Hematopoietic multipotent progenitor cell treated with erythropoietin and hydrocortisone succinate and interleukin-3 and kit ligand, for 6 days (in vitro differentiated cells): ENCODE measurements at regions not wholly inside any gene's neighbourhood (a gene's known extent, or its start where the extent isn't known, plus 50 kb on each side); places are given as distances from the start of the nearest gene placed in this dataset.

ENCODE experiments used
- DNase-seq: peaks from one replicate; pipeline ENCODE4 v3.0.0-alpha.2; 2015

GRCh38 chr5:60177596-60177995 lies 284.1 kb upstream of the PDE4D start:
- DNase-seq: no peak

GRCh38 chr5:60173667-60174066 lies 280.1 kb upstream of the PDE4D start:
- DNase-seq: no peak

DNA sequence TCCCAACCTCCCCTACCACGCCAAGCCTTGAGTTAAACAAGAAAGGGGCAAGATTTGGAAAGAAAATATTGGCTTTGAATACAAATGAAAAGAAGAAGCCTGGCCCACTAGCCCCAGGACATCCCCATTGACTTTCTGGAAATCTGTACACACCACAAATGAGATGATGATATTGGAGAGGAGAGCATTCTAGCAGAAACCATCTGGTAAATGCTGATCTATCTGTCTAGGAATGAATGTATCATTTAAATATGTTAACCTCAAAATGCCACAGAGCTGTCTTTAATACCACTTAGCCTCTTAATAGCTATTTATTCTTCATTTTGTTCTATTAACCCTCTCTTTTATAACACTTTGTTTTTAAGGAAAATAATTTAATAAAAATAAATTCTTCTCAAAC lies 270.2 kb upstream of the PDE4D start:
- DNase-seq: no peak

GRCh38 chr5:60162441-60162840 lies 268.9 kb upstream of the PDE4D start:
- no peak for DNase-seq

- DNase-seq: peak; percentile 53
These were observed 267.9 kb upstream of the PDE4D start for GRCh38 chr5:60161340-60161934.

- DNase-seq: no peak
These were observed 255.6 kb upstream of the PDE4D start for GRCh38 chr5:60149081-60149480.

DNA sequence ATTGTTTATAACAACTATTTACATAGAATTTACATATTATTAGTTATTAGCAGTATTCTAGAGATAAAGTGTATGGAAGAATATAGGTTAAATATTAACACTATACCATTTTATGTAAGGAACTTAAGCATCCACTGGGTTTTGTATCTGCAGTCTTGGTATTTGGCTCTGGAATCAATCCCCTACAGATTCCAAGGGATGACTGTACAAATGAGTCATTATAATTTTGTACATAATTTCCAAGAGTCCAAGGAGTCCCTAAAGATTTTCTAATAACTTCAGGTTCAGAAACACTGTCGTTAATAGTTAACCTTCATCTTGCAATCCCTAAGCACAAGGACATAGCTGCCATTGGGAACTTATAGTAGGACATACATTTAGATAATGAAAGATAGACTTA lies 254.8 kb upstream of the PDE4D start:
- DNase-seq: no peak

DNA sequence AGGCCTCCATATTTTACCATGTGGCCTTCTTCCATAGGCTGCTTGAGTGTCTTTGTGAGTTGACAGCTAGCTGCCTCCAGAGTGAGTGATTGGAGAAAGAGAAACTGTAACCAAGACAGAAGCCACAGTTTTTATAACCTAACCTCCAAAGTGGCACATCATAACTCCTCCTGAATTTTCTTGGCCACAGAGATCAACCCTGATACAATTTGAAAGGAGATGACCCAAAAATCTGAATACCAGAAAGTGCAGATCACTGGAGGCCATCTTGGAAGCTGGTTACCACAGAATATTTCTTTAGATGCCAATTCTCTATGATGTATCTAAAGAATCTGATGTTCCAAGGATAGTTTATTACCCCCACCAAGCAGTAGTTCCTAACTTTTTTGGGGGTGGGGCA lies 254.3 kb upstream of the PDE4D start:
- DNase-seq: no peak

DNA sequence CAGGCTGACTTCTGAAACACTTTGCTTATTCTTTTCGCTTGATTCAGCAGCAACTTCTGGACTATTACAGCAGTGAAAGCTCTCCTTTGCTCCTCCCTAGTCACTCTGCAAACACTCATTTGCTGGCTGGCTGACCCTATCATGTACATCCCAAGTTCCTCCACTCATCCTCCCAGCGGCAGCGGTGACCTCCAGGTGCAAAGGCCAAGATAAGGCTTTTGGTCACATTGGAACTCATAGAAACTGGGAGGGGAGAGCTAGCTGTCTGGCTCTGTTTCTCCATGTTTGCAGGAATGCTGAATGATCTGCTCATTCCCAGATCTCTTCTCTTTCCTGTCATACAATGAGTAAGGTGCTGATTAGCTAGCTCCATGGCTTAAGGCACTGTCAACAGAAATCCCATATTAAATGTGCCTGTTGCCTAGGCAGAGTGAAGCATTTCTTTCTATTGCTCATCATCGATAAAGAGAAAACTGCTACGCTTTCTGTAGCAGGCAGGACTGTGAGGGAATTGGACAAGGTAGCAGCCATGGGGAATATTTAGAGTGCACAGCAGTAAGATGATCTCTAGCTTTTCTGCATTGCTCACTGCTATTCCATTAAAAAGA lies 250.5 kb upstream of the PDE4D start:
- no peak for DNase-seq

- no peak for DNase-seq
These were observed 247.6 kb upstream of the PDE4D start for GRCh38 chr5:60141119-60141518.

DNA sequence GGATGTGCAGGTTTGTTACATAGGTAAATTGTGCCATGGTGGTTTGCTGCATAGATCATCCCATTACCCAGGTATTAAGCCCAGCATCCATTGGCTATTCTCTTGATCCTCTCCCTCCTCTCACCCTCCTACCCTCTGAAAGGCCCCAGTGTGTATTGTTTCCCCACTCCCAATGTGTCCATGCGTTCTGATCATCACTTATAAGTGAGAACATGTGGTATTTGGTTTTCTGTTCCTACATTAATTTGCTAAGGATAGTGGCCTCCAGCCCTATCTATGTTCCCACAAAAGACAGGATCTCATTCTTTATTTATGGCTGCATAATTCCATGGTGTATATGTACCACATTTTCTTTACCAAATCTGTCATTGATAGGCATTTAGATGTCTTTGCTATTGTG lies 243.3 kb upstream of the PDE4D start:
- DNase-seq: no peak

DNA sequence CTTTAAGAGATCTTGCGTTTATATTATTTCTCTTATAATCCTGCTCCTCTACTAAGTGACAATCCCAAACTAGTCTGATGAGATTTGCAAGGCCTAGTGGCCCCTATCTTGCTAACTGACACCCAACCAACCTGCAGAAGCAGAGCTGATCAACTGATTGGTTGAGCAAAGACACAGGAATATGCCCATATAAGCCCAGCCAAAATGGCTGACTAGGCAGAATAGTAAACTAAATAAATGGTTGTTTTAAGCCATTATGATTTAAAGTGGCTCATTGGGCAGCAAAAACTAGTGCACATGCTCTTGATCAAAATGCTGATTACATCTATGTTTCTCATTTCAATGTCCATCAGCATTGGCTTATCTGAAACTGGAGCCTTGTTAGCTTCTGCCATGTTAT lies 238.0 kb upstream of the PDE4D start:
- no peak for DNase-seq

DNA sequence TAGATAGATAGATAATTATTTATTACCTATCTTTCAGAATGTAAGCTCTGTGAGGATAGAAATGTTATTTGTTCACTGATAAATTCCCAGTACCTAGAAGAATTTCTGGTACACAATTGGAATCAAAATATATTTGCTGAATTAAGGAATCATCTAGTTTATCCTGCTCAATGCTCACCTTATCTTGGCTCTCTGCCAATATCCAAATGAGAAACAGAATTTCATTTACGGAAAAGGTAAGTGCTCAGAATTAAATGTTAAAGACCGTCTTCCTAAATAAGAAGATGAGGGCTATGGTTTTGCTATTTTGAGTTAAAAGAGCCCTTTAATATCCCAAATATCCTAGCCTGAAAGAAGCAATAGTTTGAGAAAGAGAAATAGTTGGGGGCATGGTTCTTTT lies 232.1 kb upstream of the PDE4D start:
- no peak for DNase-seq

DNA sequence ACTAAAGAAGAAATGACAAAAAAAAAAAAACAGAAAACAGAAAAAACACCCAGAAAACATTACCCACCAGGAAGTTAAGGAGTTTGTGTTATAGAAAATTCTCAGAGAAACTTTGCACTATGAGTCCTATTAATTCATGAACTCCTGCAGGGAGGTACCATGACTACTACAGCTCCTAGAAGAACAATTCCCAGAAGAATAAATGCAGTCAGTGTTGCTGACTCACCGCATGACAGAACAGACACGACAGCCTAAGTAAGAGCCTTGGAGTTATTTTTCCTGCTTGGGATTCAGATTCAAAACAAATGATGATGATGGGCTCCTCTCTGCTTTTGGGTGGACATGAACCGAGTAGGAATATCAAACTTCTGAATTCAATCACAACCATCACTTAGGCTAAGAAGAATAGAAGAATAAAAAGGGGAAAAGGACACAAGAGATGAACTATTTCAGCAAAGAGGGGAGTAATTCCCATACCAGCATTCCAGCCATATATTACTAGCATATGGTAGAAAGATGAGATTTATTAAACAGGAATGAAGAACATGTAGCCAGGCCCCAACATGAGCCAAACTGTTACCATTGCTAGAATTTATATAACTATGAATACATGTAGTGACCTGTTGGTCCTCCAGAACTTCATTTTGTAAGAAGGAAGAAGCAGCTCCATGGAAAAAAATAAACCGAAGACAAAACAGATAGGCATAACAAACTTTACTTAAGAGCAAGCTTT lies 209.6 kb upstream of the PDE4D start:
- no peak for DNase-seq

- no peak for DNase-seq
These were observed 208.0 kb upstream of the PDE4D start for GRCh38 chr5:60101573-60101972.

- DNase-seq: no peak
These were observed 199.3 kb upstream of the PDE4D start for GRCh38 chr5:60092671-60093422.

GRCh38 chr5:60086583-60086982 lies 193.1 kb upstream of the PDE4D start:
- no peak for DNase-seq

- no peak for DNase-seq
These were observed 190.7 kb upstream of the PDE4D start for GRCh38 chr5:60084226-60084625.

DNA sequence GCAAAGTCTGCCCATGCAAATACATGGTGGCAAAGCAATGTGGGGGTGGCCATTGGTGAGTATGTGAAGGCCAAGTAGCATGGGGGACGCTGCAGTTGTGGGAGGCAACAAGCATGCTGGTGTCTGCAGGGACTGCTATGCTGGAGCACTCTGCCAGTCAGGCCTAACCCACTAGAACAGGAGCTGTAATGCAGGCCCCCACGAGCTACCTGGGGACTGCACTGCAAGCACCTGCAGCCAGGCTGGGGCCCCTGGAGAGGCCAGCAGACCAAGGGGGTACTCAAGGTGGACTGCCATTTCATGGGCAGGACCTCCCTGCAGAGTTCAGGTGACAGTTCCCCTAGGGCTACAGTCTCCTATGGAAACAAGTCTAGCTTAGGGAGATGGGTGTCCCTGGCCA lies 183.8 kb upstream of the PDE4D start:
- no peak for DNase-seq

- DNase-seq: no peak
These were observed 183.2 kb upstream of the PDE4D start for GRCh38 chr5:60076746-60077145.

GRCh38 chr5:60066502-60066901 lies 173.0 kb upstream of the PDE4D start:
- no peak for DNase-seq

GRCh38 chr5:60060389-60060788 lies 166.9 kb upstream of the PDE4D start:
- DNase-seq: no peak

DNA sequence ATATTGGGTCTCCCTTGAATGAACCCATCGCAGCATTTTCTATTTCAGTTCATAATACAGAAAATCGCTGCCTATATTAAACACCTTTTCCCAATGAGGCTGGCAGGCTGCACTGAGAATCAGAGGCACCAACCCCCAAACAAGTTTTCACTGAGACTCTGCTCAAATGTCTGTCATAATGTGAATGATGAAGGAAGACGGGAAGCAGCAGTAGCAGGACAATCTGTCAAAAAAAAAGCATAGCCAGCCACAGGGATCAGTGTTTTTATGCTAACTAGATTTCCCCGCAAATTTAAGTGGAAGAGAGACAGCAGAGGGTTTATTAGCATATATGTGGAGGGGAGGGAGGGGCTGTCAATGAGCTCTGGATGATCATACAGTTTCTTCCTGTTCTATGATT lies 162.7 kb upstream of the PDE4D start:
- no peak for DNase-seq

- no peak for DNase-seq
These were observed 161.6 kb upstream of the PDE4D start for GRCh38 chr5:60055168-60055567.
